ENCODE measurements at regions not wholly inside any gene's neighbourhood (a gene's known extent, or its start where the extent isn't known, plus 50 kb on each side); places are given as distances from the start of the nearest gene placed in this dataset.

- TF ChIP-seq POLR2AphosphoS5 (IDR thresholded peaks at IDR 0.05; ENCODE audit: low read depth, low read length) (no peak), CTCF (IDR thresholded peaks at IDR 0.05) (no peak)
These were observed 400.5 kb downstream of the KLF12 start for GRCh38 chr13:73733706-73734105.
